ENCODE measurements at regions not wholly inside any gene's neighbourhood (a gene's known extent, or its start where the extent isn't known, plus 50 kb on each side); places are given as distances from the start of the nearest gene placed in this dataset.
"Not testable (repeated sequence)": the region's sequence is repeated elsewhere in the genome, so short reads cannot be mapped to it uniquely, and the experiment has no call there.

DNA sequence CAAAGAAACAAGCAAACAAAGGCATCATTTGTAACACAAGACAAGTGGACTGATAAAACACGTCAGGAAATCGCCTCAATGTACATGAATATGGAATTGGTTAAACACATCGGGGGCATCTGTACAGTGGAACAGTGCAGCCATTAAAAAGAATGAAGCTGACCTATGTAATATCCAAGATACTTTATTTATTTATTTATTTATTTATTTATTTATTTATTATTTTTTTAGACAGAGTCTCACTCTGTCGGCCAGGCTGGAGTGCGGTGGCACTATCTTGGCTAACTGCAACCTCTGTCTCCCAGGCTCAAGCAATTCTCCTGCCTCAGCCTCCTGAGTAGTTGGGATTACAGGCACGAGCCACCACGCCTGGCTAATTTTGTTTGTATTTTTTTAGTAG is 75.4 kb upstream of the SLC45A1 start:
- POLR2A ChIA-PET = no interaction called here
- CTCF ChIA-PET = no interaction called here
- no peak for DNase-seq
- no peak overlapping the region for H3K27ac Mint-ChIP-seq
- H3K4me1 Mint-ChIP-seq = peaks cover 4% of the 10 kb centered on the region
- no peaks in the 10 kb centered on the region for H3K36me3 Mint-ChIP-seq (ENCODE audit: low read depth)
- peaks cover 2% of the 10 kb centered on the region for H3K27me3 Mint-ChIP-seq
- H3K9me3 Mint-ChIP-seq = no peaks in the 10 kb centered on the region
- no peak overlapping the region for H3K4me3 Mint-ChIP-seq

DNA sequence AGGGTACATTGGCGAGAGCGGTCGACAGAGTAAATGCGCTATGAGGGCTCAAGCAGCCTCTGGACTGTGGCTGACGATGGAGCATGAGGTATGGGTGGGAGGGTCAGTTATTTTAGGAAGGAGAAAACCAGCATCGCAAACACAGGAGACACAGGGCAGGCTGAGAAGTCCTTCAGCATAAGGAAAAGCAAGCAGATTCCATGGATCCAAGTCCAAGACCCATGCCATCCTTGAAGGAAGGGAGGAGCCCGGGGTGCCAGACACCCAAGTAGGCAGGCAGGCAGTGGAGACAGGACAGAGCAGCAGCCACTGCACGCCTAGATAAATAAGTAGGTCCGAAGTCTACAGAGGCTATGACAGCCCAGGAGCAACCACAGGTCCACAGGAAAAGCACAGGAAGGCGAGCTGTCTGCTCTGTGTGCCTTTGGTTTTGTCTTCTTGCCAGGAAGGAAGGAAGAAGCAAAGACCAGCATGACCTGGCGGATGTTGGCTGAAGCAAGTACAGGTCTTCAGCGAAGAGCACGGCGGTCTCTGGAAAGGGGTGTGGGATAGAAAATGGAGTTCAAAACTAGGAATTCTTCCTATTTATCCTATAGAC is 76.4 kb upstream of the SLC45A1 start:
- peaks cover 4% of the 10 kb centered on the region for H3K4me1 Mint-ChIP-seq
- POLR2A ChIA-PET = no interaction called here
- CTCF ChIA-PET = no interaction called here
- no peak for DNase-seq
- no peaks in the 10 kb centered on the region for H3K36me3 Mint-ChIP-seq (ENCODE audit: low read depth)
- H3K4me3 Mint-ChIP-seq = no peak overlapping the region
- no peaks in the 10 kb centered on the region for H3K9me3 Mint-ChIP-seq
- peaks cover 2% of the 10 kb centered on the region for H3K27me3 Mint-ChIP-seq
- H3K27ac Mint-ChIP-seq = no peak overlapping the region

DNA sequence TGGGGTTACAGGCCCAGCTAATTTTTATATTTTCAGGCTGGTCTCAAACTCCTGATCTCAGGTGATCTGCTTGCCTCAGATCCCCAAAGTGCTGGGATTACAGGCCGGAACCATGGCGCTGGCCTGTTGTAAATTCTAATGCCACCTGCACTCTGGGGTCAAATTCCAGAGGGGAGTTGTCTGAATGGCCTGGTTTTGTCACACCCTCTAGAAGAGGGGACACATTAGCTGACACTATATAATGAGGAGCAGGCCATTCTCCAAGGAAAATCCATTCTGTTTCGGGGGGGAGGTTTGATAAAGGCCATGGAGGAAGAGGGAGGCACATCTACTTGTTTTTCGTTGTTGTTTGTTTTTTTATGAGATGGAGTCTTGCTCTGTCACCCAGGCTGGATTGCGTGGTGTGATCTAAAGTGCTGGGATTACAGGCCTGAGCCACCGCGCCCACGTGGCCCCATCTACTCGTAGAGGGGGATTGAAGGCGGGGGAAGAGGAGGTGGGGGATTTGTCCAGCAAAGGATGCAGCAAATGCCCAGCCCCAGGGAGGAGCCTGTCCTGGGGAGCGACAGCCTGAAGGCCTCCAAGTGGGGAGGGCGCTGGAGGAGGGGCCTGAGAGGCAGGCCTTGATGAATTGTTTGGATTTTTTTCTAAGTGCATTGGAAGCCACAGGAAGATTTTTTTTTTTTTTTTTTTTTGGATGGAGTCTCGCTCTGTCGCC is 78.4 kb upstream of the SLC45A1 start:
- CTCF ChIA-PET = no interaction called here
- Mint-ChIP-seq H3K36me3 (ENCODE audit: low read depth) (no peaks in the 10 kb centered on the region), H3K27me3 (peaks cover 5% of the 10 kb centered on the region), H3K4me1 (peaks cover 4% of the 10 kb centered on the region), H3K27ac (no peak overlapping the region), H3K9me3 (no peaks in the 10 kb centered on the region), H3K4me3 (no peak overlapping the region)
- no peak for DNase-seq
- POLR2A ChIA-PET = no interaction called here

DNA sequence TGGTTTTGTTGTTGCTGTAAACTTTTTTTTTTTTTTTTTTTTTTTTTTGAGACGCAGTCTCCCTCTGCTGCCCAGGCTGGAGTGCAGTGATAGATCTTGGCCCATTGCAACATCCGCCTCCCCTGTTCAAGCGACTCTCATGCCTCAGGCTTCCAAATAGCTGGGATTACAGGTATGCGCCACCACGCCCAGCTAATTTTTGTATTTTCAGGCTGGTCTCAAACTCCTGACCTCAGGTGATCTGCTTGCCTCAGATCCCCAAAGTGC is 78.9 kb upstream of the SLC45A1 start:
- CTCF ChIA-PET = no interaction called here
- H3K36me3 Mint-ChIP-seq (ENCODE audit: low read depth) = no peaks in the 10 kb centered on the region
- H3K27ac Mint-ChIP-seq = no peak overlapping the region
- H3K4me1 Mint-ChIP-seq = peaks cover 4% of the 10 kb centered on the region
- peaks cover 5% of the 10 kb centered on the region for H3K27me3 Mint-ChIP-seq
- POLR2A ChIA-PET = no interaction called here
- no peak for DNase-seq
- H3K4me3 Mint-ChIP-seq = no peak overlapping the region
- H3K9me3 Mint-ChIP-seq = no peaks in the 10 kb centered on the region

DNA sequence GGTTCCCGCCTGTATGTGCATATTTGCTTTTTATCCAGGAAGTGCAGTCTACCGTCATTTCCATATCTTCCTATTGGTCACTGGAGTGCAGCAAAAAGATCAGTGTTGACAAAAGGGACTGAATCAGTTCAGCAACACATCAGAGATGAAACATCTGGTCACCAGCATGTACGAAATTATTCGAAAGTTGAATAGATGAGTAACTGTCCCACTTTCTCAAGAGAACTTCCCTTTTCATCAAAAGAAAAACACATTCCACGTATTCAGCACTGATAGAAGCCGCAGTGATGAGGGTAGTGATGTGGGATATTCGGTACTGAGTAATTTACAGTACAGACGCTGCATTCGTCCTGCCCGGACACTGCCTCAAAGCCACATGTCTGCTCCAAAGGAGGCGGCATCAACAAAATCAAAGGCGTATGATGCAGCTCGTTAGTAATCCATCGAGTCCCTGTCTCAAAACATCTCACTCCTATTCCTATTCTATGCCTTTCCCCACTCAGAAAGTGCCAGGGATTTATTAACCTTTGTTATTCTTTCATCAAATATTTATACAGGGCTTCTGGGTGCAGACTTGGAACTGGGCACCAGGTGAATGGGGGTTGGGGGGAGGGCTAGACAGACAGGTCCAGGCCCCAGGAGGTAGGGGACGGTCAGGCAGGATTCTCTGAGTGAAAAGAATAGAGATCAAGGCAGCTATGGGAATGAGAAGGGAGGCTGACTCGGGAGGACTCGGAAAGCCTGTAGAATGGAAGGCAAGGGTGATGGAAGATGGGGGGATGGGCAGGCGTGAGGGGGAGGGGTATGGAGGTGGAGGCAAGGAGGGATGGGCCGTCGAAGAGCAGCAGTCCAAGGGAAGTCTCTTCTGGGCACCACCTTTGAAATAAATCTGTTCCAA is 79.5 kb upstream of the SLC45A1 start:
- H3K36me3 Mint-ChIP-seq (ENCODE audit: low read depth) = no peaks in the 10 kb centered on the region
- DNase-seq = no peak
- peaks cover 5% of the 10 kb centered on the region for H3K27me3 Mint-ChIP-seq
- no peak overlapping the region for H3K4me3 Mint-ChIP-seq
- no peak overlapping the region for H3K27ac Mint-ChIP-seq
- no peaks in the 10 kb centered on the region for H3K9me3 Mint-ChIP-seq
- peaks cover 4% of the 10 kb centered on the region for H3K4me1 Mint-ChIP-seq
- ChIA-PET CTCF (no interaction called here), POLR2A (no interaction called here)

DNA sequence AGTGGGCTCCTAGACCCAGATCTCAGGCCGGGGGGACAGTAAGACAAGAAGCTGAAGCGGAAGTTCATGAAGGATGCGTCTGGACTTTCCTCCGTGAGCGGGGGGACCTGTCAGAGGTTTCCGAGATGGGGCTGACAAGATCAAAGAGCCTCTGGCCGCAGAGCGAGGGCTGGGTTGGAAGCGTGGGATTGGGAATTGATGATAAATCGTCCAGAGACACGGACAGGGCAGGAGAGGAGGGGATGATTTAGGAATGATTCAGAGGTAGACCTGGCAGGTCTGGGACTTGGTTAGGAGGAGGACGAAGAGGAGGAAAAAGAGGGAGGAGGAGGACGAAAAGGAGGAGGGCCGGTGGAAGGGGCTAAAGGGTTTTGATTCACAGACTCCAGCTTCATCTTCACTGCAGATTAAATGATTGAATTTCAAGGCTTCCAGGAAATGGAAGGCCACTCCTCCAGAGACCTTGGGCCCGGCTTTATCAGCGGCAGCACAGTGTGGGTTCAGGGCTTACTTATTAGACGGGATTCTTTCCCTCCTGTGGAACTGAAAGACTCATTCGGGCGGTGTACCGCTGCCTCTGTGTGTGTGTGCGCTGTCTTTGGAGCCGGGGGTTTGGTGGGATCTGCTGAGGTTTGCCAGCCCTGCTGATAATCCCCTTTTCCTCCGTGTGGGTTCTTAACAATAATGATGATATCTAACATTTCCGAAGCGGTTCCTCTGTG is 85.7 kb upstream of the SLC45A1 start:
- CTCF ChIA-PET = no interaction called here
- no peak overlapping the region for H3K27ac Mint-ChIP-seq

DNA sequence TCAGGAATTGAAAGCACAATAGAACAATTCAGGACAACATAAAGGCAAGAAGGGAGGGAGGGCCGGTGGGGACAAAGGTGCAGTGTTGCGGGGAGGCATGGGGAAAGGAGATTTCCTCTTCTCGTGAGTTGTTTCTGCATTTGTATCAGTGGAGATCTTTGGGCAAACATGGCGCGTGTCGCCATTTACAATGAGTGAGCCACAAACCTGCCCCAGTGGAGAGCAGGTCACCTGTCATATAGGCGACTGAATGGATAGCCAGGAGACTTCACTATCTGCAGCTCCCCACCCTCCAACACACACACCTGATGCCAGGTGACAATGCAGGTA is 87.7 kb upstream of the SLC45A1 start:
- POLR2A ChIA-PET = no interaction called here
- Mint-ChIP-seq H3K27ac (no peak overlapping the region), H3K9me3 (no peaks in the 10 kb centered on the region), H3K4me1 (peaks cover 1% of the 10 kb centered on the region), H3K4me3 (no peak overlapping the region), H3K27me3 (peaks cover 36% of the 10 kb centered on the region), H3K36me3 (ENCODE audit: low read depth) (no peaks in the 10 kb centered on the region)
- no peak for DNase-seq
- CTCF ChIA-PET = no interaction called here

More for the DNA sequence above, 85.7 kb upstream of the SLC45A1 start:
- POLR2A ChIA-PET = no interaction called here
- Mint-ChIP-seq H3K4me3 (no peak overlapping the region), H3K9me3 (no peaks in the 10 kb centered on the region), H3K27me3 (peaks cover 28% of the 10 kb centered on the region), H3K36me3 (ENCODE audit: low read depth) (no peaks in the 10 kb centered on the region), H3K4me1 (no peaks in the 10 kb centered on the region)
- DNase-seq = no peak

DNA sequence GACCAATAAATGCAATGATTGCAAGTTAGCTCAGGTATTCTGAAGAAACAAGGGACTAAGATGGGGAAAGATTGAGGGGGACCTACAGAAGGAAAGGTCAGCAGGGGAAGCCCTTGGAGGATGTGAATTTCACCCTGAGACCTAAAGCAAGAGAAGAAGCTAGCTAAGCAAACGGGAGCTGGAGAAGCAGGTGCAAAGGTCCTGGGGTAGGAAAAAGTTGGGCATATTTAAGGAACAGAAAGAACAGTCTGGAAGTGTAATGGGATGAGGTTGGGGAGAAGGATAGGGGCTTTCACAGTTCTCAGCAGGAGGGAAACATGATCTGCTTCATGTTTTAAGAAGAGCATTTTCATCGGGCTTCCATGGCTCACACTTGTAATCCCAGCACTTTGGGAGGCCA is 89.7 kb upstream of the SLC45A1 start:
- ChIA-PET POLR2A (no interaction called here), CTCF (no interaction called here)
- no peak for DNase-seq
- Mint-ChIP-seq H3K36me3 (ENCODE audit: low read depth) (no peaks in the 10 kb centered on the region), H3K27me3 (peaks cover 40% of the 10 kb centered on the region), H3K27ac (no peak overlapping the region), H3K4me3 (no peak overlapping the region), H3K9me3 (no peaks in the 10 kb centered on the region), H3K4me1 (peaks cover 11% of the 10 kb centered on the region)

DNA sequence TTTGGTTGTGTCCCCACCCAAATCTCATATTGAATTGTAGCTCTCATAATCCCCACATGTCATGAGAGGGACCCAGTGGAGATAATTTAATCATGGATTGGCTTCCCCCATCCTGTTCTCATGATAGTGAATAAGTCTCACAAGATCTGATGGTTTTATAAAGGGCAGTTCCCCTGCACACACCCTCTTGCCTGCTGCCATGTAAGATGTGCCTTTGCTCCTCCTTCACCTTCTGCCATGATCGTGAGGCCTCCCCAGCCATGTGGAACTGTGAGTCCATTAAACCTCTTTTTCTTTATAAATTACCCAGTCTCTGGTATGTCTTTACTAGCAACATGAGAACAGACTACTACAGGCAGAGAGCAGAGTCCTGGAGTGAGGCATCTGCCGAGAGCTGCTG is 90.2 kb upstream of the SLC45A1 start:
- POLR2A ChIA-PET; H3K36me3 Mint-ChIP-seq (ENCODE audit: low read depth); H3K27ac Mint-ChIP-seq; H3K4me3 Mint-ChIP-seq; CTCF ChIA-PET; DNase-seq; H3K9me3 Mint-ChIP-seq: not testable (repeated sequence)
- H3K4me1 Mint-ChIP-seq = peaks cover 11% of the 10 kb centered on the region
- peaks cover 40% of the 10 kb centered on the region for H3K27me3 Mint-ChIP-seq

DNA sequence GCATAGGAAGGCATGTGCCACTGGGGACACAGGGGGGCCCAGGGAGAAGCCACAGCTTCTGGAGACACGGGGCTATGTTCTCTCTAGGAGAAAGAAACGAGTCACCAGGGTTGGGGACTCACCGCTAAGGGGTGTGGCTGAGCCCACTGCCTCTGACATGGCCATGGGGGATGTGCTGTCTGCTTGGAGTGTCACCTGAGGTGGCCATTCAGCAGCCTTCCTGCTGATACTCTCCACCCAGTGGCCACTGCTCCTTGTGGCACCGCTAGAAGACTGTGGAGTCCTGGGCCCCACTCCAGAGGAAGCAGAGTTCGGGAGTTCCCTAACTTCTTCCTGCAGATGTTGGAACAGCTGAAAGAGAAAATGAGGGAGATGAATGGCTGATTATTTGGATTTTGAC is 91.2 kb upstream of the SLC45A1 start:
- H3K9me3 Mint-ChIP-seq = no peaks in the 10 kb centered on the region
- no peak overlapping the region for H3K4me3 Mint-ChIP-seq
- no peak for DNase-seq
- H3K27me3 Mint-ChIP-seq = peaks cover 36% of the 10 kb centered on the region
- no peak overlapping the region for H3K27ac Mint-ChIP-seq
- CTCF ChIA-PET = interaction anchor here (0.6 to 2.0 kb wide), 3 partner anchors 47 to 921 kb away, joined by 3 to 4 read pairs (median 3); no protein-coding TSS in a partner anchor
- POLR2A ChIA-PET = no interaction called here
- no peaks in the 10 kb centered on the region for H3K36me3 Mint-ChIP-seq (ENCODE audit: low read depth)
- peaks cover 11% of the 10 kb centered on the region for H3K4me1 Mint-ChIP-seq

DNA sequence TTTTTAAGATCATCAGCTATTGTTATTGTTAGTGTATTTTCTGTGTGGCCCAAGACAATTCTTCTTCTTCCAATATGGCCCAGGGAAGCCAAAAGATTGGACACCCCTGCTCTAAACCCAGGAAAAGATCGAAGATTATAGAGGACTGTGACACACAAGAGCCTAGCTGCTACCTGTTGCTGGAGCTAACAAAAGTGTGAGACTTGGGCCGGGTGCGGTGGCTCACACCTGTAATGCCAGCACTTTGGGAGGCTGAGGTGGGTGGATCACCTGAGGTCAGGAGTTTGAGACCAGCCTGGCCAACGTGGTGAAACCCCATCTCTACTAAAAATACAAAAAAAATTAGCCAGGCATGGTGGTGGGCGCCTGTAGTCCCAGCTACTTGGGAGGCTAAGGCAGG is 91.9 kb upstream of the SLC45A1 start:
- H3K27ac Mint-ChIP-seq; H3K4me3 Mint-ChIP-seq; DNase-seq; H3K9me3 Mint-ChIP-seq; POLR2A ChIA-PET; H3K36me3 Mint-ChIP-seq (ENCODE audit: low read depth): not testable (repeated sequence)
- CTCF ChIA-PET = interaction anchor here (2.0 kb wide), 1 partner anchor 211 kb away, joined by 4 read pairs; no protein-coding TSS in a partner anchor
- peaks cover 11% of the 10 kb centered on the region for H3K4me1 Mint-ChIP-seq
- peaks cover 37% of the 10 kb centered on the region for H3K27me3 Mint-ChIP-seq

DNA sequence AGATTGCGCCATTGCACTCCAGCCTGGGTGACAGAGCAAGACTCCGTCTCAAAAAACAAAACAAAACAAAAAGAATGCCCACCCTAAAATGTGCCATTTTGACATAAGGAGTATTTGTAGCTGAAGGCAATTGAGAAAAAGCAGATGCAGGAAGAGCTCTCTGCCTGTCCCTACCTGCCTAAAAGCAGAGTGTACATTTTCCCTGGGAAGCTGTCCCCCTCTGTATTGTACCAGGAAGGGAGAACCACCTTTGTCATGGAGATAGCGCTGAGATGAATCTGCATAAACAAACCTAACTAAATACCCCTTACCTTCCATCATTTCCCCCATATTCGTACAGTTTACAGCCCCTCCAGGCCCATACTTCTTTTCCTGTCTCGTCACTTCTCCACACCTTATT is 94.4 kb upstream of the SLC45A1 start:
- Mint-ChIP-seq H3K4me1 (peaks cover 11% of the 10 kb centered on the region), H3K27me3 (peaks cover 42% of the 10 kb centered on the region), H3K4me3 (no peak overlapping the region), H3K36me3 (ENCODE audit: low read depth) (no peaks in the 10 kb centered on the region), H3K9me3 (no peaks in the 10 kb centered on the region), H3K27ac (no peak overlapping the region)
- POLR2A ChIA-PET = no interaction called here
- DNase-seq = no peak
- CTCF ChIA-PET = no interaction called here

DNA sequence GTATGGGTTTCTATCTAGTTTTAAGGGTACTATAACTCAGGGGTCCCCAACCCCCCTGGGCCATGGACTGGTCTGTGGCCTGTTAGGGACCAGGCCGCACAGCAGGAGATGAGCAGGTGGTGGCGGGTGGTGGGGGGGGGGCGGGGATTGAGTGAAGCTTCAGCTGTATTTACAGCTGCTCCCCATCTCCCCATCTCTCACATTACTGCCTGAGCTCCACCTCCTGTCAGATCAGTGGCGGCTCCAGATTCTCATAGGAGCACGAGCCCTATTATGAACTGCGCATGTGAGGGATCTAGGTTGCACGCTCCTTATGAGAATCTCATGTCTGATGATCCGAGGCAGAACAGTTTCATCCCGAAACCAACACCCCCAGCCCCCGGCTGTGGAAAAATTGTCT is 95.1 kb upstream of the SLC45A1 start:
- POLR2A ChIA-PET = no interaction called here
- CTCF ChIA-PET = no interaction called here

More for the DNA sequence above, 95.1 kb upstream of the SLC45A1 start:
- H3K27me3 Mint-ChIP-seq = peaks cover 40% of the 10 kb centered on the region
- no peak overlapping the region for H3K27ac Mint-ChIP-seq
- H3K4me1 Mint-ChIP-seq = peaks cover 11% of the 10 kb centered on the region
- H3K9me3 Mint-ChIP-seq = no peaks in the 10 kb centered on the region
- no peaks in the 10 kb centered on the region for H3K36me3 Mint-ChIP-seq (ENCODE audit: low read depth)
- no peak for DNase-seq
- H3K4me3 Mint-ChIP-seq = no peak overlapping the region
